ENCODE measurements at regions not wholly inside any gene's neighbourhood (a gene's known extent, or its start where the extent isn't known, plus 50 kb on each side); places are given as distances from the start of the nearest gene placed in this dataset.

- TF ChIP-seq POLR2AphosphoS5 (IDR thresholded peaks at IDR 0.05; ENCODE audit: low read depth, low read length) (no peak), SIN3A (IDR thresholded peaks at IDR 0.05; ENCODE audit: borderline replicate concordance, insufficient read depth, low read length) (no peak), TAF1 (IDR thresholded peaks at IDR 0.05; ENCODE audit: borderline replicate concordance, insufficient read depth, low read length) (no peak)
- TF ChIP-seq, protein P1, sequence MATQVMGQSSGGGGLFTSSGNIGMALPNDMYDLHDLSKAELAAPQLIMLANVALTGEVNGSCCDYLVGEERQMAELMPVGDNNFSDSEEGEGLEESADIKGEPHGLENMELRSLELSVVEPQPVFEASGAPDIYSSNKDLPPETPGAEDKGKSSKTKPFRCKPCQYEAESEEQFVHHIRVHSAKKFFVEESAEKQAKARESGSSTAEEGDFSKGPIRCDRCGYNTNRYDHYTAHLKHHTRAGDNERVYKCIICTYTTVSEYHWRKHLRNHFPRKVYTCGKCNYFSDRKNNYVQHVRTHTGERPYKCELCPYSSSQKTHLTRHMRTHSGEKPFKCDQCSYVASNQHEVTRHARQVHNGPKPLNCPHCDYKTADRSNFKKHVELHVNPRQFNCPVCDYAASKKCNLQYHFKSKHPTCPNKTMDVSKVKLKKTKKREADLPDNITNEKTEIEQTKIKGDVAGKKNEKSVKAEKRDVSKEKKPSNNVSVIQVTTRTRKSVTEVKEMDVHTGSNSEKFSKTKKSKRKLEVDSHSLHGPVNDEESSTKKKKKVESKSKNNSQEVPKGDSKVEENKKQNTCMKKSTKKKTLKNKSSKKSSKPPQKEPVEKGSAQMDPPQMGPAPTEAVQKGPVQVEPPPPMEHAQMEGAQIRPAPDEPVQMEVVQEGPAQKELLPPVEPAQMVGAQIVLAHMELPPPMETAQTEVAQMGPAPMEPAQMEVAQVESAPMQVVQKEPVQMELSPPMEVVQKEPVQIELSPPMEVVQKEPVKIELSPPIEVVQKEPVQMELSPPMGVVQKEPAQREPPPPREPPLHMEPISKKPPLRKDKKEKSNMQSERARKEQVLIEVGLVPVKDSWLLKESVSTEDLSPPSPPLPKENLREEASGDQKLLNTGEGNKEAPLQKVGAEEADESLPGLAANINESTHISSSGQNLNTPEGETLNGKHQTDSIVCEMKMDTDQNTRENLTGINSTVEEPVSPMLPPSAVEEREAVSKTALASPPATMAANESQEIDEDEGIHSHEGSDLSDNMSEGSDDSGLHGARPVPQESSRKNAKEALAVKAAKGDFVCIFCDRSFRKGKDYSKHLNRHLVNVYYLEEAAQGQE (IDR thresholded peaks at IDR 0.05; ENCODE audit: insufficient read depth in 1 of 2, low read depth in 2 of 2, low read length in 2 of 2), result no peak
Measured at GRCh38 chr18:46246101-46246500, 141.9 kb downstream of the HAUS1 start.

- no peak for TF ChIP-seq TAF1 (IDR thresholded peaks at IDR 0.05; ENCODE audit: borderline replicate concordance, insufficient read depth, low read length)
- TF ChIP-seq, protein P1 (IDR thresholded peaks at IDR 0.05; ENCODE audit: insufficient read depth in 1 of 2, low read depth in 2 of 2, low read length in 2 of 2), result no peak
- TF ChIP-seq FOXP2 (optimal IDR thresholded peaks at IDR 0.05; ENCODE audit: borderline replicate concordance, extremely low read depth, extremely low read length, insufficient read depth), result no peak
- TF ChIP-seq SIN3A (IDR thresholded peaks at IDR 0.05; ENCODE audit: borderline replicate concordance, insufficient read depth, low read length), result no peak
- no peak for TF ChIP-seq POLR2AphosphoS5 (IDR thresholded peaks at IDR 0.05; ENCODE audit: low read depth, low read length)
Measured at GRCh38 chr18:46247942-46248341, 143.8 kb downstream of the HAUS1 start.

GRCh38 chr18:46250084-46250811, 146.1 kb downstream of the HAUS1 start:
- TF ChIP-seq, protein P1 (IDR thresholded peaks at IDR 0.05; ENCODE audit: insufficient read depth in 1 of 2, low read depth in 2 of 2, low read length in 2 of 2), result no peak
- no peak for TF ChIP-seq FOXP2 (optimal IDR thresholded peaks at IDR 0.05; ENCODE audit: borderline replicate concordance, extremely low read depth, extremely low read length, insufficient read depth)
- no peak for TF ChIP-seq SIN3A (IDR thresholded peaks at IDR 0.05; ENCODE audit: borderline replicate concordance, insufficient read depth, low read length)
- TF ChIP-seq POLR2AphosphoS5 (IDR thresholded peaks at IDR 0.05; ENCODE audit: low read depth, low read length), result no peak
- no peak for TF ChIP-seq TAF1 (IDR thresholded peaks at IDR 0.05; ENCODE audit: borderline replicate concordance, insufficient read depth, low read length)

DNA sequence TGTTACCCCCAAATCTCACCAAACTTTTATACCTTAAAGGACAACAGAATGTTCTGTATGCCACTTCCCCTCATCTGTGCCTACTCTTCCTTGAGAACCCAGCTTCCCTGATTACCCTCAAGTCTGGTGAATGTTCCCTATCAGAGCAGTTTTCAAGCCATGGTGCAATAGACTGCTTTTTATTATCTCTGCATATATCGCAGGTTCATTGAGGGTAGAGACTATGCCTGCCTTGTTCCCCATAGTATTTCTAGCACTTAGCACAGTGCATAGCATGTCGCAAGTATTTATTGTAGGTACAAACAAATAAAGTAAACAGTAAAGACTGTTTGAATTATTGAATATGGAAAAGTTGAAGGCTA, 146.6 kb downstream of the HAUS1 start:
- TF ChIP-seq POLR2AphosphoS5 (IDR thresholded peaks at IDR 0.05; ENCODE audit: low read depth, low read length) (no peak), FOXP2 (optimal IDR thresholded peaks at IDR 0.05; ENCODE audit: borderline replicate concordance, extremely low read depth, extremely low read length, insufficient read depth) (no peak), SIN3A (IDR thresholded peaks at IDR 0.05; ENCODE audit: borderline replicate concordance, insufficient read depth, low read length) (no peak), TAF1 (IDR thresholded peaks at IDR 0.05; ENCODE audit: borderline replicate concordance, insufficient read depth, low read length) (no peak)
- TF ChIP-seq, protein P1 (IDR thresholded peaks at IDR 0.05; ENCODE audit: insufficient read depth in 1 of 2, low read depth in 2 of 2, low read length in 2 of 2), result no peak

Data from PFSK-1 (cell line).